ENCODE measurements at regions not wholly inside any gene's neighbourhood (a gene's known extent, or its start where the extent isn't known, plus 50 kb on each side); places are given as distances from the start of the nearest gene placed in this dataset.

- ChIA-PET CTCF (no interaction called here), POLR2A (no interaction called here)
- no peaks in the 10 kb centered on the region for H3K4me1 ChIP-seq (ENCODE audit: control insufficient read depth, insufficient read depth, low read length)
- H3K27ac ChIP-seq (ENCODE audit: extremely low read depth, low read depth, low read length) = no peak overlapping the region
- TF ChIP-seq ZNF335 (tag by site-specific recombination; conservative IDR thresholded peaks at IDR 0.05) = no peak
- TF ChIP-seq ZNF776 (tag by site-specific recombination; IDR thresholded peaks at IDR 0.05; ENCODE audit: borderline replicate concordance) = no peak
- TF ChIP-seq GFI1B (tag by site-specific recombination; IDR thresholded peaks at IDR 0.05) = no peak
- no peak for TF ChIP-seq ZNF274 (IDR thresholded peaks at IDR 0.05; ENCODE audit: low read length)
- TF ChIP-seq ZNF274 (tag by site-specific recombination; IDR thresholded peaks at IDR 0.05; ENCODE audit: borderline replicate concordance) = no peak
- TF ChIP-seq ZNF146 (tag by site-specific recombination; IDR thresholded peaks at IDR 0.05) = no peak
- no peak for TF ChIP-seq ZNF629 (tag by site-specific recombination; IDR thresholded peaks at IDR 0.05)
- TF ChIP-seq ZNF184 (tag by site-specific recombination; IDR thresholded peaks at IDR 0.05) = no peak
- TF ChIP-seq ZNF510 (tag by site-specific recombination; IDR thresholded peaks at IDR 0.05; ENCODE audit: insufficient replicate concordance) = no peak
- TF ChIP-seq SCRT2 (tag by site-specific recombination; IDR thresholded peaks at IDR 0.05) = no peak
- TF ChIP-seq ZNF623 (tag by site-specific recombination; IDR thresholded peaks at IDR 0.05) = no peak
- TF ChIP-seq ZNF707 (tag by site-specific recombination; IDR thresholded peaks at IDR 0.05) = no peak
- TF ChIP-seq YY1 (tag by site-specific recombination; IDR thresholded peaks at IDR 0.05) = no peak
- TF ChIP-seq OSR2 (tag by site-specific recombination; IDR thresholded peaks at IDR 0.05) = no peak
- TF ChIP-seq HOXC10 (CRISPR knock-in tag; IDR thresholded peaks at IDR 0.05) = no peak
- TF ChIP-seq RBAK (tag by site-specific recombination; IDR thresholded peaks at IDR 0.05) = no peak
- no peak for TF ChIP-seq ZBTB1 (tag by site-specific recombination; IDR thresholded peaks at IDR 0.05)
- no peak for TF ChIP-seq INSM2 (tag by site-specific recombination; IDR thresholded peaks at IDR 0.05)
- no peak for TF ChIP-seq ZNF626 (tag by site-specific recombination; IDR thresholded peaks at IDR 0.05)
- TF ChIP-seq SALL2 (tag by site-specific recombination; IDR thresholded peaks at IDR 0.05; ENCODE audit: borderline replicate concordance) = no peak
- no peak for TF ChIP-seq ZNF121 (tag by site-specific recombination; IDR thresholded peaks at IDR 0.05)
- no peaks in the 10 kb centered on the region for H3K36me3 ChIP-seq (ENCODE audit: control insufficient read depth in 2 of 2, insufficient read depth in 1 of 2, low read length in 2 of 2)
- H3K4me3 ChIP-seq (ENCODE audit: low read depth, low read length) = no peak overlapping the region
- no peaks in the 10 kb centered on the region for H3K9me3 ChIP-seq (ENCODE audit: control insufficient read depth, insufficient read depth, low read depth, low read length)
Measured at GRCh38 chr16:13554643-13555042, 365.3 kb upstream of the ERCC4 start.

DNA sequence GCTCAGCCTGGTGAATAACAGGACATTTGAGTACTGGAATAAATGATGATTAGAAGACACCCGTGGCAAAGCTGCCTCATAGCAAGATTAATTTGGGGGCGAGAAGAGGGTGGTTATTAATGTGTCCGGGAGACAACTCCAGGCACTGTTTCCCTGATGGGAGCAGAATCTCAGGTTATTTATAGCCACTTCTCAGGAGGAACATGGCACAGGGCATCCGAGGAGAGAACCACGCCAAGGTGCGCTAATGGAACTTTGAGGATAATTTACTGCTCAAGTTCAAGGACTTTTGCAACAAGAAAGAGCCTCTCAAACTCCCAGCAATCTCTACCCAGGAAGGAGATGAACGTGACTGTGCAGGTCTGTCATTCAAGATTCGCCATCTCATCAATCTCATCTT, 362.5 kb upstream of the ERCC4 start:
- Histone ChIP-seq H3K27ac (ENCODE audit: extremely low read depth, low read depth, low read length) (no peak overlapping the region), H3K4me3 (ENCODE audit: low read depth, low read length) (no peak overlapping the region), H3K9me3 (ENCODE audit: control insufficient read depth, insufficient read depth, low read depth, low read length) (no peaks in the 10 kb centered on the region), H3K4me1 (ENCODE audit: control insufficient read depth, insufficient read depth, low read length) (no peaks in the 10 kb centered on the region), H3K36me3 (ENCODE audit: control insufficient read depth in 2 of 2, insufficient read depth in 1 of 2, low read length in 2 of 2) (no peaks in the 10 kb centered on the region)
- POLR2A ChIA-PET = no interaction called here
- TF ChIP-seq MZF1 (tag by site-specific recombination; IDR thresholded peaks at IDR 0.05; ENCODE audit: borderline replicate concordance) (no peak), ZNF48 (tag by site-specific recombination; IDR thresholded peaks at IDR 0.05) (no peak), ZNF221 (tag by site-specific recombination; IDR thresholded peaks at IDR 0.05; ENCODE audit: borderline replicate concordance) (no peak), ZNF202 (tag by site-specific recombination; IDR thresholded peaks at IDR 0.05; ENCODE audit: borderline replicate concordance) (no peak), TCF7L2 (IDR thresholded peaks at IDR 0.05; ENCODE audit: borderline replicate concordance, low read depth, low read length) (no peak), ZNF596 (tag by site-specific recombination; IDR thresholded peaks at IDR 0.05) (no peak), ZBTB49 (tag by site-specific recombination; IDR thresholded peaks at IDR 0.05; ENCODE audit: low read depth) (no peak), ZNF10 (tag by site-specific recombination; IDR thresholded peaks at IDR 0.05) (no peak)
- TF ChIP-seq, protein P1, sequence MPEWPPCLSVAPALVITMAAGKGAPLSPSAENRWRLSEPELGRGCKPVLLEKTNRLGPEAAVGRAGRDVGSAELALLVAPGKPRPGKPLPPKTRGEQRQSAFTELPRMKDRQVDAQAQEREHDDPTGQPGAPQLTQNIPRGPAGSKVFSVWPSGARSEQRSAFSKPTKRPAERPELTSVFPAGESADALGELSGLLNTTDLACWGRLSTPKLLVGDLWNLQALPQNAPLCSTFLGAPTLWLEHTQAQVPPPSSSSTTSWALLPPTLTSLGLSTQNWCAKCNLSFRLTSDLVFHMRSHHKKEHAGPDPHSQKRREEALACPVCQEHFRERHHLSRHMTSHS (tag by site-specific recombination; IDR thresholded peaks at IDR 0.05) = no peak
- TF ChIP-seq, protein P2, sequence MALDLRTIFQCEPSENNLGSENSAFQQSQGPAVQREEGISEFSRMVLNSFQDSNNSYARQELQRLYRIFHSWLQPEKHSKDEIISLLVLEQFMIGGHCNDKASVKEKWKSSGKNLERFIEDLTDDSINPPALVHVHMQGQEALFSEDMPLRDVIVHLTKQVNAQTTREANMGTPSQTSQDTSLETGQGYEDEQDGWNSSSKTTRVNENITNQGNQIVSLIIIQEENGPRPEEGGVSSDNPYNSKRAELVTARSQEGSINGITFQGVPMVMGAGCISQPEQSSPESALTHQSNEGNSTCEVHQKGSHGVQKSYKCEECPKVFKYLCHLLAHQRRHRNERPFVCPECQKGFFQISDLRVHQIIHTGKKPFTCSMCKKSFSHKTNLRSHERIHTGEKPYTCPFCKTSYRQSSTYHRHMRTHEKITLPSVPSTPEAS (tag by site-specific recombination; IDR thresholded peaks at IDR 0.05) = no peak
- CTCF ChIA-PET = interaction anchor here (0.7 kb wide), 1 partner anchor 123 kb away, joined by 3 read pairs; no protein-coding TSS in a partner anchor
